Stimulated activated CD8-positive, alpha-beta memory T cell treated with anti-CD3 and anti-CD28 coated beads, Interleukin-4, amount 100 ng/mL, for 4 hours (primary cell): ENCODE measurements at regions not wholly inside any gene's neighbourhood (a gene's known extent, or its start where the extent isn't known, plus 50 kb on each side); places are given as distances from the start of the nearest gene placed in this dataset.

Experiments used
- DNase-seq, 2 donors: peaks; one replicate each; pipeline ENCODE4 v3.0.0-alpha.2; 2020; ENCODE audit warnings: low read depth in 2 of 2, low spot score in 1 of 2

DNA sequence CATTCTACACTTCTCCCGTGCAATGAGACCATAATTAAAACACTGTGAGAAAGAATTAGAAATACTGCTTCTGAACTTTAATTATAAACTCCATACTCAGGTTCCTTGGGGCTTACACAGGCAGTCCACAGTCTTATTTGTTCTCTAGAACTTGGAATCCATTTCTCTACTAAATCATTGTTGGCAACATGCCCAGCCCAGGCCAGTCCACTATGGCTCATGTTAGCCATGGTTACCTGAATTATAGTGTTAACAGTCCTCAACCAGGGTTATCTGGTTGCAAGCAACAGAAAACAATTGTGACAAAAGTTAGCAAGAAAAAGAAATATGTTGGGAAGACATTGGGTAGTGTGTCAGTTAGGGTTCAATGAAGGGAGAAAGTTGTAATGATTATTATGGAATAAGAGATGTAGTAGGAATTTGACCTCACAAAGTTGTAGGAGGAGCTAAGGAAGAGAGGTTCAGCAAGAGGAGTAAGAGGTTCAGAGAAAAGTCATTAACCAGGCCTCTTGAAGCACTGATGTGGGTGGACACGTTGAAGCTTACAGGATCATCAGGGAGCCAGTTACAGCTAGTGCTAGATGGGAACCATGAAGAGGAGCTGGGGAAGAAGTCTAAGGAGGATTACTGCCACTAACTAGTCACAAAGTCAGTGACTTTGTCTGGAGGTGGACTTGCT lies 120.2 kb upstream of the ADRA1D start:
- no peak for DNase-seq

DNA sequence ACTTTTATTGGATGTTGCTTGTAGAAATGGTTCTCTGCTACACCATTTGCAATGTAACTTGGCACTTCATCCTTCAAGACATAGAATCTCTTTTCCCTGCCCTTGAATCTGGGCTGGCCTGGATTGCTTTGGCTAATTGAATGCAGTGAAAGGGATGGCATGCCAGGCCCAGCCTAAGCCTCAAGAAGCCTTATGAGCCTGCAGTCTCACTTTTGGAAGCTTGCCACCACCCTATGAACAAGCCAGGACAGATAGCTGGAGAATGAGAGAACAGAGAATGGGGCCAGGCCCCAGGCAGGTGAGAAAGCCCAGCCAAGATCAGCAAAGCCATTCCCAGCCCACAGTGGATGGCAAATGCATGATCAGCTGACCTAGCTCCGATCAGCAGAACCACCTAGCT lies 117.0 kb upstream of the ADRA1D start:
- DNase-seq, result no peak

GRCh38 chr20:4358552-4358951 lies 109.5 kb upstream of the ADRA1D start:
- no peak for DNase-seq

DNA sequence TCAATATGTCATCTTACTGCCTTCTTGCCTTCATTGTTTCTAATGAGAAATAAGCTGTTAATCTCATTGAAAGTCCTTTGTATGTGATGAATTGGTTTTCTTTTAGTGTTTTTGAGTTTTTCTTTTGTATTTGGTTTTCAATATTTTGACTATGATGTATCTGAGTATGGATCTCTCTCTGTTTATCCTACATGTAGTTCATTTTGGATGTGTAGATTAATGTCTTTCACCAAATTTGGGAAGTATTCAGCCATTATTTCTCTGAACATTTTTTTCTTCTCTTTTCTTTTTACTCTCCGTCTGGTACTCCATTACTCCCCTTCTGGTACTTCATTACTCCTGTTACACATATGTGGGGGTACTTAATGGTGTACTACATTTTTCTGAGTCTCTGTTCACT lies 103.3 kb upstream of the ADRA1D start:
- no peak for DNase-seq

- no peak for DNase-seq
These were observed 101.0 kb upstream of the ADRA1D start for GRCh38 chr20:4350096-4350495.

DNA sequence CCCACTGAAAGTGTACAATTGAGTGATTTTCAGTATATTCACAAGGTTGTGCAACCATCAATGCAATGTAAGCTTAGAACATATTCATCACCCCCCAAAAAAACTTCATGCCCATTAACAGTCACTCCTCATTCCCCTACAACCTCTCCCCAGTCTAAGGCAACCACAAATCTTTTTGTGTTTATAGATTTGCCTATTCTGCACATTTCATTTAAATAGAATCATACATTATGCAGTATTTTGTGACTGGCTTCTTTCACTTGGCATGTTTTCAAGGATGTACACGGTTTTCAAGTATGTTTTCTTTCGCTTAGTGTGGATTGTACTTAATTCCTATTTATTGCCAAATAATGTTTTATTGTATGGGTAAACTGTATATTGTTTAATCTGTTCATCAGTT lies 95.6 kb upstream of the ADRA1D start:
- DNase-seq, result no peak

- DNase-seq, result no peak
These were observed 93.5 kb upstream of the ADRA1D start for GRCh38 chr20:4342609-4343008.

GRCh38 chr20:4341804-4342485 lies 92.9 kb upstream of the ADRA1D start:
- no peak for DNase-seq

DNA sequence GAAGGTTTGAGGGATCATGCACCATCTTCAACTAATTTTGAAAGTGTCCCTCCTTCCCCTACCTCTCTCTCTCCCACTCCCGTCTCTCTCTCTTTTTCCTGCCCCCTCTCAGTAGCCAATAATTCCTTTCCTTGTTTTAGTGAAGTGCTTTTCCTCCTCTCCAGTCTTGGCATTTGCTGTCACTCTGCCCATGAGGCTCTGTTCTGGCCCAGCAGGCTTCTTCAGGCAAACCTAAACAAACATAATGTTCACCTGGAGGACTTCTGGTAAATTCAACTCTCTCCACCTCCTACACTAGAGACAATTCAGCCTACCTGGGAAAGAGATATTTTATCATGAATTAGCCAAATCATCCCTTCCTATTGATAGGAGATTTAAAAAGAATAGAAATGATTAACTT lies 86.6 kb upstream of the ADRA1D start:
- no peak for DNase-seq

DNA sequence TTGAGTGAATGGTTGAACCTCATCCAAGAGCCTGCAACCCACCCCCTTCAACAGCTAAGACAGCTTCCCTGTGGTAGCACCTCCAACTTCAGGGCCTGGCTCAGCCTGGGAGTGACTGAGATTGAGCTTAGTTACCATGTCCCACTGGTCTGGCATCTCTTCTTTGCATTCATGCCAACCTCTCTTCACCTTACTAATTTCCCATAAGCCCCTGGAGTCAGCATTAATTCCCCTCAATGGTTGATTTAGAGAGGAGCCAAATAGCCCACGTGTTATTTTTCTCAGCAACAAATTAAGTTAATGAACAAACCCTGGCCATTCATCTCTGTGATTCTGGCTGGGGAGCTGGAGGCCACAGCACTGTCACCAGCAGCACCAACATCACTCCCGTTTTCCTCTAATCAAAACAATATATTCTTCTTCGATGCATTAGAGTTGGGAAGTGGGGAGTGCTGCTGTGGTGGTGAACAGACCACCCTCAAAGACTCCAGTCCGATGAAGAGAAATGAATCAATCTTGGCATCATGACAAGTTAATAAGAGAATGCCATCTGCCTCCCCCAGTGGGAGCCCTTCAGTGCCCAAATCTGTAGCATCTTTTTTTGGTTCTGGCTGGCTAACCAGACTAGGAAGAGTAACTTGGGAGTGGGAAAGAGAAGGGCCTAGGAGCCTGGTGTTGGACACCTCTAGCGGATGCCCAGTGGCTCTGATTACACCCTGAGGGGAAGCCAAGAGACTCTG lies 83.2 kb upstream of the ADRA1D start:
- no peak for DNase-seq

GRCh38 chr20:4330011-4330410 lies 80.9 kb upstream of the ADRA1D start:
- DNase-seq, result no peak

DNA sequence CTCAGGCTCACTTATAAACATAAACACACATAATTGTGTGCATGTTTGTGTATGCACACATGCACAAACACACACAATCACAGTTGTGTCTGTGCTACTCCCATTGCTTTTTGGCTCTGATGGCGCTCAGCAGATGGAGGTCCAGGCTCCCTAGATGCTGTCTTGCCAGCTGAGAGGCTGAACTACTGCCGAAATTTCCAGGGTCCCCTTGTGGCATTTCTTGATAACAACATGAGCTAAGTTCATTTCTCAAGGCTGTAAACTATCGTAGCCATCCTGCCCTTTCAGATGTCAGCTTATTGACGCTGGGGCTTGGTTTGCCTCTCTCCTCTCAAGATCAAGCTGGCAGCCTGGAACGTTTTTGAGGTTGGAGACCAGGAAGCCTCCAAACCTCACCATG lies 80.1 kb upstream of the ADRA1D start:
- no peak for DNase-seq

DNA sequence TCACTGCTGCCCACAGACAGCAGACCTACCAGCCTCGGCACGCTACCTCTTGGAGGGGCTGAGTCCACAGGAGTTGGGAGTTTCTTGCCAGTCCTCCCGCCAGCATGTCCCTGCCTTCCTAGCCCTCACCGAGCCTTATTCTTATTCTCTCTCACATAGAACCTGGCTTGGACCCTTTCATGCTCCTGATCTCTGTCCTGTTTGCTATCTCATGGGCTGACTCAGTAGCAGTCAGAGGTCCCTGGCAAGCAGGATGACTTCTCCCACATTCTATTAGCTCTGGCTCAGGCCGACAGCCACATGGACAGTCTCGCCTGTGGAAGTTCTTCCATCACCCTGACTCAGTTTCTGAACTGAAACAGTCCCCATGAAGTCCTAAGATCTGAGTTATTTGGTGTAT lies 79.5 kb upstream of the ADRA1D start:
- no peak for DNase-seq

GRCh38 chr20:4327956-4328355 lies 78.9 kb upstream of the ADRA1D start:
- no peak for DNase-seq

DNA sequence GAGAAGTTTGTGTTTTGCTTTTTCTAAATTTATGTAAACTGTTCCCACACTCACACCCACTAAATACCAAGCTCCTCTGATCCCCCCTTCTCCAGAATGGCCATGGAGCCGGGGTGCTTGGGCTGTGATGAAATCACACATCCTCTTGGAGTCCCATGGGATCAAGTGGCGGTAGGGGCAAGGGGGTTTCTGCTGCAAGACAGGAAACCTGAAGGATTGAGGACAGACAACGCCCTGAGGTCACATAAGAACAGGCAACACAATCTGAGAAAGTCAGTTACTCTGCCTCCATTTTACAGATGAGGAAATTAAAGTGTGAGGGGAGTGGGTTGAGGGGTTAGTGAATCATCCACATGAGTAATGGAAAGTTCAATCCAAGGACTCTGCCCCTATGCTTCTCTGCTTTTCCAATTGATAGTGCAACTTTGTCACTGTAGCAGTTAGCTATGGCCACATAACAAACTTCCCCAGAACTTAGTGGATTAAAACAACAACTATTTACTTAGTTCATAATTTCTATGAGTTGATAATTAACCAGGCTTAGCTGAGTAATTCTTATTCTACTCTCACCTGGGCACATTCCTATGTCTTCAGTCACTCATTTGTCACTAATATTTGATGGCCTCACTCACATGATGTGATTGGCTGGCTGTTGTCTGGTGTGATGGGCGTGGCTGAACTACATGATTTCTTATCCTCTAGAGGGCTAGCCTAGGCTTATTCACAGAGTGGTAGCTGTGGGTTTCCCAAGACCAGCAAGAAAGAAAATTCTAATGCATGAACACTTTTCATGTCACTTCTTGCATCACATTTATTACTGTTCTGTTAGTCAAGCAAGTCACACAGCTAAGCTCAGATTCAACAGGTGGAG lies 77.3 kb upstream of the ADRA1D start:
- DNase-seq, result no peak

- DNase-seq, result no peak
These were observed 76.6 kb upstream of the ADRA1D start for GRCh38 chr20:4325548-4326187.

DNA sequence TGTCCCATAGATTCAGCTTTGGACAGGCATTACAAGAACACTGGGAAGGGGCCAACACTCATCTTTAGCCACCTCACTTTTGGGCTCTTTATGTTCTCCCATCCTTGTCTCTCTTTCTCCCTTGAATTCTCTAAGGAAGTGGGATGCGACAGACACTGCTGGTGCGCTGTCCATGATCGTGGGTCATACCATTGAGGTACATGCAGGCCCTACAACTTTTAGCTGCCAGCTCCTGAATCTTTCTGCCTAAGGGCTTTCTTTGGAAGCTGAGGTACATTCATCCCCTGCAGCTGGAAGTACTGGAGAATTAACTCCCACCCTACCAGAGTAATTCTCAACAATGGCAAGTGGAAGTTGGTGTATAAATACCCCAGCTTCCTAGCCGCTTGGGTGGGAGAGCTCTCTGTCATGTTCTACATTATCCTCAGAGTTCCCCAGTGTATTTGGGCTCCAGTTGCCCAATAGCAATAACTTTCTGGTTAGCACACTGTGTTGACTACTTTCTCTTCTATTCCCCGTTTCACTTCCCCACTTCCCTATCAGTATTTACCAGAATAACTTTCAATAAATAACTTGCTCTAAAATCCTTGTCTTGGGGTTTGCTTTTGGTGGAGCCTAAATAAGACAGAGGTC lies 75.6 kb upstream of the ADRA1D start:
- no peak for DNase-seq

DNA sequence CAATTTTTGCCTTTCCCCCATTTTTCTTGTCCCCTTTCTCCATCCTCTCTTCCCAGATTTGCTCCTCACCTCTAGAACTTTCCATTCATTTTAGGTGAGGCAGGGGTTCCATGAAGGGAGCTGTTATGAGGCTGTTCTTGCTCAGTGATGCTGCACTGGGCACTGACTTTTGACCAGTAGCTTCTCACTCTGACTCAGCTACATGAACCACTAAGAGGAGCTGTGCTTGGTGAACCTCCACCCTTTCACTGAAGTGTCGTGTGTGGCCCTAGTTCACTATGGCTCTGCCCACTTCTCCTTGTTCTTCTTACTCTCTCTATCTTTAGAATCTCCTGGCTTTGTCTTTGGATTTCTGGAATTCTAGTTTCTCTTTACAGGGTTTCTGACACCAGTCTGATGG lies 73.4 kb upstream of the ADRA1D start:
- DNase-seq, result no peak

- DNase-seq, result no peak
These were observed 71.2 kb upstream of the ADRA1D start for GRCh38 chr20:4320291-4320690.

- no peak for DNase-seq
These were observed 69.8 kb upstream of the ADRA1D start for GRCh38 chr20:4318891-4319290.
